T1000 (cell line): ENCODE measurements at regions not wholly inside any gene's neighbourhood (a gene's known extent, or its start where the extent isn't known, plus 50 kb on each side); places are given as distances from the start of the nearest gene placed in this dataset.

Experiments
- DNase-seq: peaks from one replicate; lab custom pipeline; 2025; ENCODE audit warnings: mixed read lengths; lab: John Stamatoyannopoulos, UW

DNA sequence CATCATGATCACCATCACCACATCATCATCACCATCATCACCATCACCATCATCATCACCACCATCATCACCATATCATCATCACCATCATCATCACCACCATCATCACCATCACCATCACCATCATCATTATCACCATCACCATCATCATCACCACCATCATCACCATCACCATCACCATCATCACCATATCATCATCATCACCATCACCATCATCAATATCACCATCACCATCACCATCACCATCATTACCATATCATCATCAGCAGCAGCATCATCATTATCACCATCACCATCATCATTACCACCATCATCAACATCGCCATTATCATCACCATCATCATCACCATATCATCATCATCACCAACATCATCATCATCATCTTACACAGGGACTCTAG lies 351.1 kb downstream of the MIAT start:
- DNase-seq = no peak

GRCh38 chr22:27011133-27011532 lies 353.7 kb downstream of the MIAT start:
- no peak for DNase-seq

GRCh38 chr22:27011717-27012116 lies 354.3 kb downstream of the MIAT start:
- DNase-seq = no peak

- DNase-seq = no peak
Observed at GRCh38 chr22:27019827-27020226, 362.4 kb downstream of the MIAT start.

DNA sequence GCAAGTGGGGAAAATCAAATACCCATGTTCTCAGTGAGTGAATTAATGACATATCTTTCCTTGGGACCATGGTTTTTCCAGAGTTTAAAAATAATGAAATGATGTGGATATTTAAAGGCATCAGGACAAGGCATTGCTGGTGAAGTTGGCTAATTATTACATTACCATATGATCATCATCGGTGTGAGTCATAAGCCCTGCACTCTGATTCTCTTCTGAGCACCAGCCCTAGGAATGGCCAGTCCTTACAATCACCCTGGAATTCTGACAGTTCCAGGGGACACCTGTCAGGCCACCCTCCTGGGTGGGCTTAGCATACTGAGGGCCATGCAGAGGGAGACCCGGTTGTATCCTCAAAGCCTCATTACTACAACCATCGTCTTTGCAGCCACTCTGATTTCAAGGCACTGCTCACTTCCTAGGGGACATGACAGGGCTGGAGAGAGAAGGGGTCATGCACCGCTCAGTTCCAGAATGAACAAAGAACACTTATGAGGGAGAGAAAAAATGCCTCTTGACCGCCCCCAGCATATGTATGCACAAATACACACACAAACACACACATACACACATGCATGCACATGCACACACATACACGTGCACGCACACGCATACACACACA lies 365.0 kb downstream of the MIAT start:
- no peak for DNase-seq

GRCh38 chr22:27022896-27023361 lies 365.5 kb downstream of the MIAT start:
- no peak for DNase-seq

DNA sequence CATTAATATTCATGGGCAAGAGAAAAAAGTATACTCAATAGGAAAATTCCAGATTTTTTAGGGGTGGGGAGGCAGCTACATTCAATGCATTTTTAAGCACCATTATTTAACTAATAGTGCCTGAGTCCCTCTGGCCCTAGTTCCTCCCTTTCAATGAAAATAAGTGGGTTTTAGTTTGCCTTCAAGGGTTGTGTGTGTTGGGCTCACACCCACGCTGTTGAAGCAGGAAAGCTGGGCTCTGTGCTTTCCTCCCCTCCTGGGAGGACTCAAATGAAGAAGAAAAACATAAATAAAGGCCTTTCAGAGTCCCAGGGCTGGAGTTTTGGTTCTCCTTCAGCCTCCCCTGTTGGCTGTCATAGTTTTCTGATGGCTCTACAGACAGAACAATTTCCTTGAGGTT lies 366.2 kb downstream of the MIAT start:
- no peak for DNase-seq

DNA sequence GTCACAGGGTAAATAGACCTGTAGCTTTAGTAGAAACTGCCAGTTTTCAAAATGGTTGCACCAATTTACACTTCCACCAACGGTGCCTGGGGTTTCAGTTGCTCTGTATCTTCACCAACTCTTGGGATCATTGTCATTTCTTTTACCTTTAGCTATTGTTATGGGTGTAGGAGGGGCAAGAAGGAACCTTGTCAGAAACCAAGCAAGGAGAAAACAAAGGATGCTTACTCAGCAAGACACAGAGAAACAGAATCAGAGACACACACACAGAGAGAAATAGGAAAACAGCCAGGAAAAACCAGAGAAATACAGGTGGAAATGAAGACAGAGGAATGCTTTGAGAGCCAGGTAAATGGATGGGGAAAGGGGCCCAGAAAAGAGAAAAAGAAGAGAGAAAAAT lies 367.6 kb downstream of the MIAT start:
- no peak for DNase-seq

DNA sequence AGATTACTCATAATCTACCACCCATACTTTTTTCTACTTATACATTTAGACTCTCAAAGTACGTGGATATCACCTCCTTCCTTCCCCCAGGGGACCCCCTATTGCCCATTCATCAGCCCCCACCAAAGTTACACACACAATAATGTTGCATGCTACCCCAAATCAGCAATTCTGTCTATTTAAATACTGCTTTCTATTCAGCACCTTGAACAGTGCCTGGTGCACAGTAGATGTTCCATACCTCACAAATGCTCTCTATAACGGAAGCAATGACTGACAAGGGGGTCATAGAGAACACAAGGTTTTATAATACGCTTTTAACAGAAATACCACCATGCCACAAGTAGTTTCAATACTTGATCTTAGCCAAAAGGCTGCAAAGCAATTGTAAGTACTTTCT lies 370.7 kb downstream of the MIAT start:
- no peak for DNase-seq

DNA sequence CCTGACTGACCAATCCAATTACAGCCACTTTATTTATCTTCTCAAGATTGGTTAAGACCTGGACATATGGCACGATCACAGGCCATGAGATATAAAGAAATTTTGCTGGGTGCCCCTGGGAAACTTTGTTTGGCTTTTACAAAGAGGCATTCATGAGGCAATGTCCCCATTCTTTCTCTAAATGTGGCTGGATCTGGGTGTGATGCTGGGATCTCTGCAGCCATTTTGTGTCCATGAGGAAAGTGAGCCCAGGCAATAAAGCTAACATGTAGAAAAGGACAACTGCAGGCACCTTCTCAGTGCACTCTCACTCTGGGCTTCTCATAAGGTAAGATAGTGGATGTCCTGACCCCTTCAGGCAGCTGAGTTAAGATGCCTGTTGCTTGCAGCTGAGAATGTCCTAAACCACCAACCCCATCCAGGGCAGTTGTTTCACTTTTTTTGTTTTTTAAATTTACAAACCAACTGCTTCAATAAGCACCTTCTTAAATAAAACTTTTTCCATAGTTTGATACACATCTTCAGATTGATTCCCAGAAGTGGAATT lies 372.3 kb downstream of the MIAT start:
- no peak for DNase-seq

- DNase-seq = no peak
Observed at GRCh38 chr22:27032091-27032761, 374.8 kb downstream of the MIAT start.

DNA sequence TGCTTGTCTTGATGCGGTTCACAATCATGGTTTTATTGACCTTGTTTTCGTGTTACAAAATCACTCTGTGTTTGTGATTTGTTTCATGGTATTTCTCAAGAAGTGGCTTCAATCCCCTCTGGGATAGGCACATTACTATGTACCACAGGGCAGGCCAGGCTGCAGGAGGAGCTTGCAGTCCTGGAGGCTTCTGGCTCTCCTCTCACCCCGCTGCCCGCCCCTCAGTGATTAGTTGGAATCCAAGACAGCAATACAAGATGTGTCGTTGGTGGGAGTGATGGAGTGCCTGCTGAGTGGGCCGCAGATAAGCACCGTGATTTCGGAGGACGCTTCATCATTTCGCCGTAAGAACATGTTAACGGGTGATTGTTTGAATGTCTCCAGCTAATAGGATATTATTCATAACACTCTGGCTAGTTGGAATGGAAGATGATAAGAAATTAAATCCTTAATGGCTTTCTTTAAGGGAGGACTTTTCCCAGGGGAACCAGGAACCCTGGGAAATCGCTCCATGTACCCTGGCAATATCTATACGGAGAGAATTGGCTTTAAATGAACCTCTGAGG lies 384.4 kb downstream of the MIAT start:
- DNase-seq = no peak

DNA sequence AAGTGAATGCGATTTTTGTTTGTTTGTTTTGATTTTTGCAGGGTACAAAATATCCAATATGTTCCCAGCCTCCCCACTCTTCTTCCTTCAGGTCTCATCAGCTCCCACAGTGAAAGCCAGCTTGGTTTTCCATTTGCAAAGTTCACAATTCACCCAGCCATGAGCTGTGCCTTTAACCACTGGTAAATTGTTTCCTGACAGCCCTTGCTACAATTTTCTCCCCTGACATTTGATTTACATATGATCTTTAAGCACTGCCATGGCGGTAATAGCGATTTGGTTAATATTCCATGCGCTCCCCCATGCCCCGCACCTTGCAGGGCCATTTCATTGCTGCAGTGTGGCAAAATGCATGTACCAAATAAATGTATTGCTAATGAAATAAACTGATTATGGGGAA lies 385.9 kb downstream of the MIAT start:
- no peak for DNase-seq

GRCh38 chr22:27045103-27045947 lies 387.9 kb downstream of the MIAT start:
- DNase-seq = no peak

DNA sequence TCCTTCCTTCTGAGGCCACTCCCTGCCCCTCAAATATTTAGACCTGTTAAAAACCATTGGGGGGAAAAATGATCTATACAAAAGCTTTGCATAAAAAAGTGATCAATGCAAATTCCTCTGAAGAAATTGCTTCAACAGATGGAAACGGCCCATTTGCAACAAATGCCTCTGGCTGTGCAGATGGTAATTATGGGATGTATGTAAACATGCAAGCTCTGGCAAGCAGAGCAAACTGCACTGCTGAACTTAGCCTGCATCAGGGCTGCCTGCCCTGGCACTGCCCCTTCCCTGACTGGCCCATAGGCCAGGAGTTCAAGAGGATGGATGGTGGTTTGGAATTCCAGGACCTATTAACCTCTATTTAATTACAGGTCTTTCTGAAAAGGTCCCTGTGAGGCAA lies 388.7 kb downstream of the MIAT start:
- no peak for DNase-seq

DNA sequence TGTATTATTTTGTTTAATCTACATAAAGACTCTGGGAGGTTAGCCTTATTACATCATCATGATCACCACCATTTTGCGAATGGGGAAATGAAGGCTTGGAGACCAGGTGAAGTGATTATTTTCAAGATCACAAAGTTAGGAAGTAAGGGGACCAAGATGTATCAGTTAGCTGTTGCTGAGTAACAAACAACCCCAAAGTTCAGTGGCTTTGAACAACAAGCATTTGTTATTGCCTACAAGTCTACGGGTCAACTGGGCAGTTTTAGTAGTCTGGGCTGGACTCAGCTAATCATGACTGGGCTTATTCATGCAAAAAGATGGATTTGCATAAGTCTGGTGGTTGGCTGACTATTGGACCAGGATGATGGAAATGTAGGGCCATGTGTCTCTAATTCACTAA lies 389.2 kb downstream of the MIAT start:
- DNase-seq = no peak

GRCh38 chr22:27050771-27051170 lies 393.4 kb downstream of the MIAT start:
- DNase-seq = no peak

DNA sequence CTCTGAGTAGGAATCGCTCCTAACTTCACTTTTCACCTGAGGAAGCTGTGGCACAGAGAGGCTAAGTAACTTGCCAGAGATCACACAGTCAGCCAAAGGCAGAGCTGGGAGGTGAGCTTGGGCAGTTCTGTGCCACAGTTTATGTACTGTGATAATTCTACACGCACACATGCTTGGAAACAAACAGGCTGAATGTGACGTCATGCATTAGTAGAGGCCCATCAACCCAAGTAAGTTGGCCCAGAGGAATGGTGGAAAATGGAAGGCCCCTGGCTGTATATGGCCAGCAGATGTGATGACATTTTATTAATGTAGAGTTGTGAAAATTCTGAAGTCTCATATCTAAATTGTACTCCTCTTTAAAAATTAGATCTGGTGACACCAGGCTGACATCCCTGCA lies 394.0 kb downstream of the MIAT start:
- DNase-seq = no peak

- no peak for DNase-seq
Observed at GRCh38 chr22:27057717-27058116, 400.3 kb downstream of the MIAT start.

- DNase-seq = no peak
Observed at GRCh38 chr22:27060190-27060589, 402.8 kb downstream of the MIAT start.

GRCh38 chr22:27062910-27063309 lies 405.5 kb downstream of the MIAT start:
- no peak for DNase-seq

GRCh38 chr22:27063406-27063805 lies 406.0 kb downstream of the MIAT start:
- no peak for DNase-seq
